ENCODE measurements at regions not wholly inside any gene's neighbourhood (a gene's known extent, or its start where the extent isn't known, plus 50 kb on each side); places are given as distances from the start of the nearest gene placed in this dataset.

- no peak overlapping the region for H2BK12ac ChIP-seq (ENCODE audit: low read depth, low read length)
- H3K79me1 ChIP-seq (ENCODE audit: low read depth, low read length): no peaks in the 10 kb centered on the region
- no peaks in the 10 kb centered on the region for H3K9me3 ChIP-seq (ENCODE audit: insufficient read depth in 2 of 2, low read depth in 1 of 2, low read length in 1 of 2)
- CTCF ChIA-PET (ENCODE audit: partially characterized antibody): interaction anchor here (0.6 to 3.0 kb wide), 20 partner anchors 10 to 1766 kb away, joined by 3 to 34 read pairs (median 4); no protein-coding TSS in a partner anchor
- no peak overlapping the region for H2BK15ac ChIP-seq (ENCODE audit: low read length)
- no peak overlapping the region for H3K27ac ChIP-seq (ENCODE audit: low read depth, low read length)
- no peak overlapping the region for H3K18ac ChIP-seq (ENCODE audit: extremely low read depth, low read length)
- H3K4me3 ChIP-seq (ENCODE audit: extremely low read depth in 1 of 4, insufficient read depth in 2 of 4, low read depth in 3 of 4, low read length in 4 of 4): no peak overlapping the region
- no peaks in the 10 kb centered on the region for H3K4me1 ChIP-seq (replicated peaks in 1 of 4; ENCODE audit: control insufficient read depth in 3 of 4, insufficient read depth in 4 of 4, low read length in 3 of 4)
- no peaks in the 10 kb centered on the region for H4K20me1 ChIP-seq (replicated peaks in 1 of 2; ENCODE audit: control insufficient read depth in 1 of 2, insufficient read depth in 2 of 2, low read length in 2 of 2)
- no peaks in the 10 kb centered on the region for H3K79me2 ChIP-seq (ENCODE audit: control insufficient read depth in 1 of 2, insufficient read depth in 2 of 2, low read length in 2 of 2)
- no peak overlapping the region for H2BK5ac ChIP-seq (ENCODE audit: low read depth, low read length)
- H3K27me3 ChIP-seq (replicated peaks in 1 of 4; ENCODE audit: control insufficient read depth in 3 of 4, extremely low read depth in 1 of 4, insufficient read depth in 3 of 4, low read length in 3 of 4): no peaks in the 10 kb centered on the region
- no peak overlapping the region for H2AK5ac ChIP-seq (ENCODE audit: low read depth, low read length)
- no peak overlapping the region for H4K8ac ChIP-seq (ENCODE audit: extremely low read depth, insufficient read depth, low read length)
- H3K4me2 ChIP-seq (ENCODE audit: insufficient read depth in 1 of 2, low read depth in 2 of 2, low read length in 2 of 2): no peak overlapping the region
- POLR2A ChIA-PET (ENCODE audit: partially characterized antibody): no interaction called here
- H3K36me3 ChIP-seq (ENCODE audit: control insufficient read depth in 2 of 4, insufficient read depth in 4 of 4, low read length in 3 of 4): no peaks in the 10 kb centered on the region
- H3K4ac ChIP-seq (replicated peaks; ENCODE audit: insufficient read length, low read depth, low read length): no peak overlapping the region
- H2BK20ac ChIP-seq (ENCODE audit: low read length): no peak overlapping the region
- no peak overlapping the region for H3K9ac ChIP-seq (replicated peaks in 1 of 4; ENCODE audit: extremely low read depth in 1 of 4, low read depth in 3 of 4, low read length in 3 of 4)
- H2BK120ac ChIP-seq (replicated peaks; ENCODE audit: low read depth, low read length): no peak overlapping the region
- peak overlapping the region; percentile 70 for H2AFZ ChIP-seq (ENCODE audit: low read length)
- DNase-seq (ENCODE audit: low read depth in 1 of 2, low spot score in 2 of 2) (peak in 1 of 2 experiments; percentile 69), FAIRE-seq (peak; percentile 85)
- H4K91ac ChIP-seq (replicated peaks; ENCODE audit: insufficient read length, low read length): no peak overlapping the region
- H3K23ac ChIP-seq (ENCODE audit: insufficient read length): no peak overlapping the region
- H4K5ac ChIP-seq (ENCODE audit: insufficient read length, low read depth, low read length): no peak overlapping the region
- TF ChIP-seq MAX (IDR thresholded peaks at IDR 0.05): no peak
- TF ChIP-seq RAD21 (IDR thresholded peaks at IDR 0.05 in 1 of 2, conservative IDR thresholded peaks at IDR 0.05 in 1 of 2; ENCODE audit: low read depth in 2 of 2, low read length in 2 of 2): peak; percentile 90 to 95
- TF ChIP-seq CTCF (IDR thresholded peaks at IDR 0.05; ENCODE audit: control extremely low read depth in 1 of 3, insufficient read depth in 1 of 3, low read depth in 1 of 3, low read length in 3 of 3): peak; percentile 44 to 82 (median 74)
- no peak overlapping the region for H3K56ac ChIP-seq (replicated peaks; ENCODE audit: insufficient read length, low read depth, low read length)
- H3K23me2 ChIP-seq (ENCODE audit: low read depth, low read length): no peaks in the 10 kb centered on the region
- WGBS, 2 experiments (ENCODE audit: extremely low coverage in 1 of 2, insufficient coverage in 1 of 2, insufficient read length in 1 of 2, insufficient replicate concordance in 2 of 2, low coverage in 1 of 2, low lambda C conversion rate in 2 of 2, missing lambda C conversion rate in 1 of 2): 53% methylated on average over 4 of the region's 4 CpGs; no CpG with 5 or more reads in 1 of the 2 experiments
- H3K14ac ChIP-seq (ENCODE audit: insufficient read length): no peak overlapping the region
Observed at GRCh38 chr12:84502907-84503787, 409.5 kb downstream of the SLC6A15 start.

Measured in H1 (cell line).